HCT116 (cell line): ENCODE measurements at regions not wholly inside any gene's neighbourhood (a gene's known extent, or its start where the extent isn't known, plus 50 kb on each side); places are given as distances from the start of the nearest gene placed in this dataset.

Source experiments
- CEBPB ChIP-seq: IDR thresholded peaks from 2 replicates; pipeline ENCODE4 v1.6.1; 2012; ENCODE audit warnings: low read depth
- EGR1 ChIP-seq: IDR thresholded peaks from 2 replicates; pipeline ENCODE4 v1.6.1; 2012; ENCODE audit warnings: low read depth
- EZH2 ChIP-seq: fragments of 200-600 bp; sonication (generic); IDR thresholded peaks from 2 replicates; pipeline ENCODE4 v1.6.1; 2017; ENCODE audit warnings: antibody characterized with exemption, mixed run types
- MAX ChIP-seq: IDR thresholded peaks from 2 replicates; pipeline ENCODE4 v1.6.1; 2012
- POLR2A ChIP-seq: IDR thresholded peaks from 2 replicates; pipeline ENCODE4 v1.7.0; 2011; ENCODE audit warnings: borderline replicate concordance; ENCODE audit not compliant: insufficient read depth, insufficient read length; ENCODE audit errors: extremely low read depth
- POLR2AphosphoS5 ChIP-seq: IDR thresholded peaks from 2 replicates; pipeline ENCODE4 v1.6.1; 2011; ENCODE audit warnings: mild to moderate bottlenecking, low read depth, low read length, moderate library complexity
- SIN3A ChIP-seq: IDR thresholded peaks from 2 replicates; pipeline ENCODE4 v1.6.1; 2012; ENCODE audit warnings: low read depth
- YY1 ChIP-seq: IDR thresholded peaks from 2 replicates; pipeline ENCODE4 v1.6.1; 2011; ENCODE audit warnings: low read length, low read depth, moderate library complexity, mild to moderate bottlenecking; ENCODE audit not compliant: insufficient replicate concordance; ENCODE audit errors: extremely low read depth
- ZNF274 ChIP-seq: fragments of 200-500 bp; sonication (Bioruptor generic); IDR thresholded peaks from 2 replicates; pipeline ENCODE4 v1.6.1; 2014; ENCODE audit warnings: mild to moderate bottlenecking, low read depth, low read length, inconsistent platforms
- TF ChIP-seq, protein P1 (sequence below), 3 experiments: fragments of 200-600 bp in 1 of 3; sonication (generic) in 1 of 3; IDR thresholded peaks in 2 of 3; conservative IDR thresholded peaks in 1 of 3; 2 replicates each; pipeline ENCODE4 v1.5.1; 2012 to 2017; ENCODE audit warnings: low read depth in 2 of 3, low read length in 2 of 3, antibody characterized with exemption in 1 of 3, borderline replicate concordance in 1 of 3, control low read depth in 1 of 3, mild to moderate bottlenecking in 1 of 3, mixed read lengths in 1 of 3, mixed run types in 1 of 3, moderate library complexity in 1 of 3; ENCODE audit not compliant: insufficient read depth in 1 of 3
- TF ChIP-seq, protein P2 (sequence below): IDR thresholded peaks from 2 replicates; pipeline ENCODE4 v1.6.1; 2012

DNA sequence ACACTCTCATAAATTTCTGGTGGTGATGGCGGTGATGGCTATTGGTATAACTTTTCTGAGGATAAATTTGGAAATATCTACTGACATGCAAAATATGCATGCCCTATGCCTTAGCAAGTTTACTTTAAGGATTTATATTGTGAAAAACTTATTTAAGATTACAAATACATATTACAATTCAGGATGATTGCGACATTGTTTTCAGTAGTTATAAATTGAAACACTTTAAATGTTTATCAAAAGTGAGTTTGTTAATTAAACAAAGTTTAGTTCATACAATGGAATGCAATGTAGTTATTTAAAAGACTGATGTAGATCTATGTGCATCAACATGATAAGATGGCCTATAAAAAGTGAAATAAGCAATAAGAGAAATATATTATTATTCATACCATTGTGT lies 331.3 kb upstream of the NR5A2 start:
- TF ChIP-seq, protein P1, sequence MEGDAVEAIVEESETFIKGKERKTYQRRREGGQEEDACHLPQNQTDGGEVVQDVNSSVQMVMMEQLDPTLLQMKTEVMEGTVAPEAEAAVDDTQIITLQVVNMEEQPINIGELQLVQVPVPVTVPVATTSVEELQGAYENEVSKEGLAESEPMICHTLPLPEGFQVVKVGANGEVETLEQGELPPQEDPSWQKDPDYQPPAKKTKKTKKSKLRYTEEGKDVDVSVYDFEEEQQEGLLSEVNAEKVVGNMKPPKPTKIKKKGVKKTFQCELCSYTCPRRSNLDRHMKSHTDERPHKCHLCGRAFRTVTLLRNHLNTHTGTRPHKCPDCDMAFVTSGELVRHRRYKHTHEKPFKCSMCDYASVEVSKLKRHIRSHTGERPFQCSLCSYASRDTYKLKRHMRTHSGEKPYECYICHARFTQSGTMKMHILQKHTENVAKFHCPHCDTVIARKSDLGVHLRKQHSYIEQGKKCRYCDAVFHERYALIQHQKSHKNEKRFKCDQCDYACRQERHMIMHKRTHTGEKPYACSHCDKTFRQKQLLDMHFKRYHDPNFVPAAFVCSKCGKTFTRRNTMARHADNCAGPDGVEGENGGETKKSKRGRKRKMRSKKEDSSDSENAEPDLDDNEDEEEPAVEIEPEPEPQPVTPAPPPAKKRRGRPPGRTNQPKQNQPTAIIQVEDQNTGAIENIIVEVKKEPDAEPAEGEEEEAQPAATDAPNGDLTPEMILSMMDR (IDR thresholded peaks at IDR 0.05 in 2 of 3, conservative IDR thresholded peaks at IDR 0.05 in 1 of 3; ENCODE audit: borderline replicate concordance in 1 of 3, insufficient read depth in 1 of 3, low read depth in 2 of 3, low read length in 2 of 3): no peak
- TF ChIP-seq SIN3A: no peak
- TF ChIP-seq POLR2AphosphoS5: no peak
- no peak for TF ChIP-seq EZH2
- TF ChIP-seq POLR2A: no peak
- no peak for TF ChIP-seq CEBPB
- no peak for TF ChIP-seq EGR1
- TF ChIP-seq YY1: no peak
- TF ChIP-seq, protein P2, sequence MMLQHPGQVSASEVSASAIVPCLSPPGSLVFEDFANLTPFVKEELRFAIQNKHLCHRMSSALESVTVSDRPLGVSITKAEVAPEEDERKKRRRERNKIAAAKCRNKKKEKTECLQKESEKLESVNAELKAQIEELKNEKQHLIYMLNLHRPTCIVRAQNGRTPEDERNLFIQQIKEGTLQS: no peak
- no peak for TF ChIP-seq MAX
- TF ChIP-seq ZNF274: no peak
